Neural cell (in vitro differentiated cells): ENCODE measurements at regions not wholly inside any gene's neighbourhood (a gene's known extent, or its start where the extent isn't known, plus 50 kb on each side); places are given as distances from the start of the nearest gene placed in this dataset.

Experiments
- CTCF ChIP-seq: fragments of 450-650 bp; IDR thresholded peaks from 2 replicates; pipeline ENCODE4 v1.5.1; 2014; ENCODE audit warnings: antibody characterized with exemption, mild to moderate bottlenecking, moderate library complexity; ENCODE audit not compliant: poor library complexity, severe bottlenecking
- EP300 ChIP-seq: fragments of 450-650 bp; conservative IDR thresholded peaks from 2 replicates; pipeline ENCODE4 v1.6.1; 2014; ENCODE audit warnings: antibody characterized with exemption, mild to moderate bottlenecking, moderate library complexity; ENCODE audit not compliant: poor library complexity, severe bottlenecking
- EZH2 ChIP-seq: fragments of 200-600, 300-800 bp; shearing (Covaris generic), sonication (generic); IDR thresholded peaks from 2 replicates; pipeline ENCODE4 v1.6.1; 2014; ENCODE audit warnings: antibody characterized with exemption, low read length, borderline replicate concordance, mild to moderate bottlenecking; ENCODE audit not compliant: insufficient read depth, poor library complexity, severe bottlenecking
- MXI1 ChIP-seq: fragments of 450-650 bp; conservative IDR thresholded peaks from 2 replicates; pipeline ENCODE4 v1.6.1; 2014; ENCODE audit warnings: antibody characterized with exemption, mild to moderate bottlenecking; ENCODE audit not compliant: poor library complexity, severe bottlenecking
- POLR2AphosphoS5 ChIP-seq: IDR thresholded peaks from 2 replicates; pipeline ENCODE4 v1.6.1; 2012
- RAD21 ChIP-seq: fragments of 450-650 bp; conservative IDR thresholded peaks from 2 replicates; pipeline ENCODE4 v1.6.1; 2014; ENCODE audit warnings: antibody characterized with exemption, mild to moderate bottlenecking, moderate library complexity
- REST ChIP-seq: IDR thresholded peaks from 2 replicates; pipeline ENCODE4 v1.6.1; 2012; ENCODE audit warnings: borderline replicate concordance
- SMC3 ChIP-seq: fragments of 450-650 bp; conservative IDR thresholded peaks from 2 replicates; pipeline ENCODE4 v1.6.1; 2014; ENCODE audit warnings: antibody characterized with exemption, mild to moderate bottlenecking, moderate library complexity; ENCODE audit not compliant: poor library complexity
- TAF1 ChIP-seq: IDR thresholded peaks from 2 replicates; pipeline ENCODE4 v1.6.1; 2012; ENCODE audit warnings: low read depth

- TF ChIP-seq CTCF (no peak), SMC3 (no peak), RAD21 (no peak), TAF1 (no peak), EP300 (no peak), POLR2AphosphoS5 (no peak), EZH2 (no peak), MXI1 (no peak), REST (peak; percentile 11)
These were observed 494.8 kb upstream of the SLC39A10 start for GRCh38 chr2:195162194-195162593.
